GM12878 (cell line): ENCODE measurements at regions not wholly inside any gene's neighbourhood (a gene's known extent, or its start where the extent isn't known, plus 50 kb on each side); places are given as distances from the start of the nearest gene placed in this dataset.

Experiments
- ATAC-seq: fragments of 200-7000 bp; cut with Tn5 transposase; 3 replicates; pipeline ENCODE4 v1.9.1; 2020; ENCODE audit warnings: mild to moderate bottlenecking, moderate library complexity
- BruUV-seq: library from RNA; stranded (reverse); fragments of 400-500 nt; replicated peaks from 2 replicates; lab custom pipeline; 2021; lab: Mats Ljungman, UMichigan
- CTCF ChIA-PET: fragments of 300-600 bp; sonication (Branson Sonifier 250); formaldehyde crosslinking; extraction: SDS; loops from one replicate; lab custom pipeline; 2021; ENCODE audit warnings: inconsistent platforms; lab: Yijun Ruan, JAX
- POLR2A ChIA-PET: fragments of 350-600 bp; formaldehyde crosslinking; extraction: SDS; loops from one replicate; lab custom pipeline; 2021; ENCODE audit warnings: inconsistent platforms; lab: Charles Lee
- RAD21 ChIA-PET: fragments of 300-600 bp; sonication (Branson Sonifier 250); formaldehyde crosslinking; loops from one replicate; lab custom pipeline; 2023; ENCODE audit warnings: antibody characterized with exemption; ENCODE audit not compliant: unreplicated experiment; lab: Charles Lee
- SMC1A ChIA-PET: fragments of 300-600 bp; sonication (Branson Sonifier 250); formaldehyde crosslinking; loops from one replicate; lab custom pipeline; 2023; ENCODE audit not compliant: unreplicated experiment, uncharacterized antibody; lab: Charles Lee
- DNase-seq: peaks from one replicate; pipeline ENCODE4 v3.0.0-alpha.2; 2011; ENCODE audit warnings: low read depth, low spot score
- FAIRE-seq: peaks from 3 replicates; lab custom pipeline; 2011; peaks lifted over from hg19 to GRCh38; lab: Jason Lieb, UNC
- H2AFZ ChIP-seq: 2 replicates; pipeline ENCODE4 v1.6.0; 2011; ENCODE audit warnings: low read depth, low read length, control low read depth; ENCODE audit not compliant: control insufficient read depth
- H3K27ac ChIP-seq: 2 replicates; pipeline ENCODE4 v1.5.1; 2011; ENCODE audit warnings: control low read depth; ENCODE audit not compliant: control insufficient read depth, insufficient read depth
- H3K27me3 ChIP-seq, 2 experiments: replicated peaks in 1 of 2; 2 replicates each; pipeline versions ENCODE4 v1.6.0 to v1.6.1; 2011; ENCODE audit warnings: low read length in 1 of 2; ENCODE audit not compliant: control insufficient read depth in 2 of 2, insufficient read depth in 2 of 2
- H3K36me3 ChIP-seq, 2 experiments: 2 replicates each; pipeline ENCODE4 v1.5.1; 2011; ENCODE audit warnings: low read length in 1 of 2; ENCODE audit not compliant: control insufficient read depth in 2 of 2, insufficient read depth in 2 of 2
- H3K4me1 ChIP-seq: 2 replicates; pipeline ENCODE4 v1.6.1; 2011; ENCODE audit warnings: mild to moderate bottlenecking, low read length, moderate library complexity, mixed read lengths; ENCODE audit not compliant: control insufficient read depth, insufficient read depth
- H3K4me2 ChIP-seq: 2 replicates; pipeline ENCODE4 v1.6.0; 2011; ENCODE audit warnings: control low read depth; ENCODE audit not compliant: control insufficient read depth, insufficient read depth
- H3K4me3 ChIP-seq: fragments of 200-600 bp; sonication (generic); 2 replicates; pipeline ENCODE4 v1.5.1; 2016
- H3K79me2 ChIP-seq: 2 replicates; pipeline ENCODE4 v1.6.0; 2011; ENCODE audit warnings: low read length; ENCODE audit not compliant: control insufficient read depth, insufficient read depth
- H3K9ac ChIP-seq: 2 replicates; pipeline ENCODE4 v1.8.0; 2011; ENCODE audit warnings: low read length, control low read depth, mixed read lengths; ENCODE audit not compliant: control insufficient read depth, insufficient read depth
- H3K9me3 ChIP-seq: replicated peaks from 3 replicates; pipeline ENCODE4 v1.5.1; 2011; ENCODE audit warnings: mild to moderate bottlenecking, low read length; ENCODE audit not compliant: control insufficient read depth, insufficient read depth
- H4K20me1 ChIP-seq: 2 replicates; pipeline ENCODE4 v1.6.0; 2011; ENCODE audit not compliant: control insufficient read depth, insufficient read depth
- BCL11A ChIP-seq: IDR thresholded peaks from 2 replicates; pipeline ENCODE4 v1.6.1; 2011; ENCODE audit warnings: low read depth, low read length
- CEBPB ChIP-seq, 2 experiments: fragments of 150-350 bp in 1 of 2; IDR thresholded peaks; 2 replicates each; pipeline ENCODE4 v1.6.1; 2012 to 2014; ENCODE audit warnings: low read depth in 2 of 2, low read length in 2 of 2, borderline replicate concordance in 1 of 2, inconsistent platforms in 1 of 2
- CHD4 ChIP-seq: fragments of 200-600 bp; sonication (generic); IDR thresholded peaks from 2 replicates; pipeline ENCODE4 v1.6.1; 2016; ENCODE audit warnings: mild to moderate bottlenecking
- EZH2 ChIP-seq: IDR thresholded peaks from 2 replicates; pipeline ENCODE4 v1.6.1; 2012; ENCODE audit warnings: low read depth, mild to moderate bottlenecking, control low read depth, inconsistent platforms, low read length, borderline replicate concordance; ENCODE audit not compliant: control insufficient read depth
- IKZF2 ChIP-seq, 2 experiments: fragments of 450-650 bp; IDR thresholded peaks; 2 replicates each; pipeline ENCODE4 v1.6.1; 2017; ENCODE audit warnings: mild to moderate bottlenecking in 2 of 2, moderate library complexity in 2 of 2
- KLF5 ChIP-seq: fragments of 450-650 bp; IDR thresholded peaks from 2 replicates; pipeline ENCODE4 v1.6.1; 2014; ENCODE audit warnings: mild to moderate bottlenecking; ENCODE audit not compliant: partially characterized antibody
- MEF2B ChIP-seq: fragments of 450-650 bp; IDR thresholded peaks from 2 replicates; pipeline ENCODE4 v1.6.1; 2018; ENCODE audit warnings: mild to moderate bottlenecking, moderate library complexity; ENCODE audit not compliant: partially characterized antibody, poor library complexity, severe bottlenecking
- NR2C1 ChIP-seq: fragments of 450-650 bp; IDR thresholded peaks from 2 replicates; pipeline ENCODE4 v1.6.1; 2017; ENCODE audit warnings: antibody characterized with exemption, mild to moderate bottlenecking, moderate library complexity
- PAX5 ChIP-seq: IDR thresholded peaks from 2 replicates; pipeline ENCODE4 v1.6.1; 2011; ENCODE audit warnings: low read depth, low read length, borderline replicate concordance
- PAX8 ChIP-seq: fragments of 450-650 bp; IDR thresholded peaks from 2 replicates; pipeline ENCODE4 v1.6.1; 2017; ENCODE audit warnings: mild to moderate bottlenecking, moderate library complexity
- RAD21 ChIP-seq: IDR thresholded peaks from 2 replicates; pipeline ENCODE4 v1.6.1; 2011; ENCODE audit warnings: mild to moderate bottlenecking, low read depth, low read length, moderate library complexity; ENCODE audit not compliant: insufficient read depth
- SIN3A ChIP-seq: IDR thresholded peaks from 2 replicates; pipeline ENCODE4 v1.6.1; 2012; ENCODE audit warnings: low read depth, low read length, improper control_type of control experiment
- STAT3 ChIP-seq: IDR thresholded peaks from 2 replicates; pipeline ENCODE4 v1.6.1; 2011; ENCODE audit warnings: low read depth, low read length, improper control_type of control experiment
- WGBS: methylation state at CpG from one replicate; pipeline ENCODE4 v1.1.6; 2016; ENCODE audit warnings: low lambda C conversion rate; ENCODE audit not compliant: insufficient replicate concordance, insufficient coverage; ENCODE audit errors: missing lambda C conversion rate; 5-methylcytosine and 5-hydroxymethylcytosine counted together
- in situ Hi-C: fragments of 300-500 bp; cut with MboI; formaldehyde crosslinking; loops from 9 replicates; pipeline ENCODE4 v1.14.3; 2018; ENCODE audit warnings: mixed read lengths
- intact Hi-C: fragments of 100-400 bp; cut with micrococcal nuclease; formaldehyde crosslinking; loops from one replicate; pipeline ENCODE4 v1.14.2; 2022; ENCODE audit not compliant: unreplicated experiment
- TF ChIP-seq, protein P1 (sequence below): fragments of 450-650 bp; IDR thresholded peaks from 2 replicates; pipeline ENCODE4 v1.6.1; 2014; ENCODE audit warnings: mild to moderate bottlenecking
- TF ChIP-seq, protein P2 (sequence below): IDR thresholded peaks from 2 replicates; pipeline ENCODE4 v1.6.1; 2012; ENCODE audit warnings: low read depth, low read length, improper control_type of control experiment
- TF ChIP-seq, protein P3 (sequence below): IDR thresholded peaks from 2 replicates; pipeline ENCODE4 v1.6.1; 2011; ENCODE audit warnings: borderline replicate concordance, low read depth, mild to moderate bottlenecking, moderate library complexity, low read length; ENCODE audit not compliant: insufficient read depth, poor library complexity, severe bottlenecking
- TF ChIP-seq, protein P4 (sequence below): IDR thresholded peaks from 2 replicates; pipeline ENCODE4 v1.6.1; 2012; ENCODE audit warnings: low read length, inconsistent platforms
- TF ChIP-seq, protein P5 (sequence below): IDR thresholded peaks from 2 replicates; pipeline ENCODE4 v1.6.1; 2011; ENCODE audit warnings: mild to moderate bottlenecking, low read depth, low read length, moderate library complexity; ENCODE audit not compliant: insufficient replicate concordance

DNA sequence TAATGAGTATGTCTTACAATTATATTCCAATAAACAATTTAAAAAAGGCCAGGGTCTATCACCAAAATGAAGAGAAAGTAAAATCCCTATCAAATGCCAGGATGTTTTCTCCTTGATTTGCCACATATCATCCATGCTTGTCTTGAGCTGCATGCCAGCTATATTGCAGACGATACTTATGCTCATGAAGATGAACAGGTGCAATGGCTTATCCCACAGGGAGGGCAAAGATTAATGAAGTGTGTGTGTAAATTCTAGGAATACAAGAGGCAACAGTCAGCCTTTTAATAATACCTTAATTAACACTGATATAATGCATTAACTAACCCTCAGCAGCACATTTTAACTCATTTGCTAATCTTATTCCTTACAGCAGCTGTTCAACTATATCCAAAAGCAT, 850.5 kb downstream of the KCNA4 start (continued):
- TF ChIP-seq EZH2 = no peak
- no peak for TF ChIP-seq BCL11A

DNA sequence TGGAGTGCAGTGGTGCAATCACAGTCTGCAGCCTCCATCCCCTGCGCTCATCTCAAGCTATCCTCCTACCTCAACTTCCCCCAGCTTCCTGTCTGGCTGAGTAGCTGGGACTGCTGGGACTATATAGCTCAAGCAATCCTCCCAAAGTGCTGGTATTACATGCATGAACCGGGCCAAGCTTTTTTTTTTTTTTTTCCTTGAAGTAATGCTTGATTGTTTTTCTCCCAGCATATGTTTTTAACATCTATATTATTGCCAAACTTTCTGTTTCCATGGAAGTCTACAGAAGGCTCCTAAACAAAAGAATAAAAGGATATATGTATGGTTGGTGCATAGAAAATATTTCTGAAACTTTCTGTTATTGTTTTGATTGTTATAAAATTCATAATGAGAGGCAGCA, 853.6 kb downstream of the KCNA4 start:
- POLR2A ChIA-PET = no interaction called here
- in situ Hi-C loops (loop anchor here (10.0 kb wide), 1 partner anchor 1458 kb away; the partner anchor contains the start of gene BDNF), intact Hi-C loops (no loop called here)
- Histone ChIP-seq H3K9me3 (no peaks in the 10 kb centered on the region), H3K4me3 (no peak overlapping the region), H3K4me1 (no peaks in the 10 kb centered on the region), H3K36me3 (no peaks in the 10 kb centered on the region), H3K79me2 (no peaks in the 10 kb centered on the region), H3K27me3 (no peaks in the 10 kb centered on the region)
- SMC1A ChIA-PET = interaction anchor here (0.6 to 3.3 kb wide), 2 partner anchors 166 to 1450 kb away, joined by 3 to 20 read pairs; no protein-coding TSS in a partner anchor
- WGBS = 0% methylated on average over 2 of the region's 2 CpGs
- ATAC-seq = no peak
- no peak for DNase-seq
- RAD21 ChIA-PET = interaction anchor here (1.0 kb wide), 1 partner anchor 165 kb away, joined by 3 read pairs; no protein-coding TSS in a partner anchor
- no peak for FAIRE-seq
- CTCF ChIA-PET = interaction anchor here (6.1 to 6.7 kb wide), 2 partner anchors 167 to 172 kb away, joined by 29 to 86 read pairs; no protein-coding TSS in a partner anchor
- BruUV-seq = no TSS peak
- TF ChIP-seq SIN3A = no peak
- TF ChIP-seq, protein P1, sequence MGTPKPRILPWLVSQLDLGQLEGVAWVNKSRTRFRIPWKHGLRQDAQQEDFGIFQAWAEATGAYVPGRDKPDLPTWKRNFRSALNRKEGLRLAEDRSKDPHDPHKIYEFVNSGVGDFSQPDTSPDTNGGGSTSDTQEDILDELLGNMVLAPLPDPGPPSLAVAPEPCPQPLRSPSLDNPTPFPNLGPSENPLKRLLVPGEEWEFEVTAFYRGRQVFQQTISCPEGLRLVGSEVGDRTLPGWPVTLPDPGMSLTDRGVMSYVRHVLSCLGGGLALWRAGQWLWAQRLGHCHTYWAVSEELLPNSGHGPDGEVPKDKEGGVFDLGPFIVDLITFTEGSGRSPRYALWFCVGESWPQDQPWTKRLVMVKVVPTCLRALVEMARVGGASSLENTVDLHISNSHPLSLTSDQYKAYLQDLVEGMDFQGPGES = no peak
- TF ChIP-seq MEF2B = no peak
- TF ChIP-seq RAD21 = no peak
- TF ChIP-seq, protein P2, sequence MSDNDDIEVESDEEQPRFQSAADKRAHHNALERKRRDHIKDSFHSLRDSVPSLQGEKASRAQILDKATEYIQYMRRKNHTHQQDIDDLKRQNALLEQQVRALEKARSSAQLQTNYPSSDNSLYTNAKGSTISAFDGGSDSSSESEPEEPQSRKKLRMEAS = no peak
- TF ChIP-seq, protein P3, sequence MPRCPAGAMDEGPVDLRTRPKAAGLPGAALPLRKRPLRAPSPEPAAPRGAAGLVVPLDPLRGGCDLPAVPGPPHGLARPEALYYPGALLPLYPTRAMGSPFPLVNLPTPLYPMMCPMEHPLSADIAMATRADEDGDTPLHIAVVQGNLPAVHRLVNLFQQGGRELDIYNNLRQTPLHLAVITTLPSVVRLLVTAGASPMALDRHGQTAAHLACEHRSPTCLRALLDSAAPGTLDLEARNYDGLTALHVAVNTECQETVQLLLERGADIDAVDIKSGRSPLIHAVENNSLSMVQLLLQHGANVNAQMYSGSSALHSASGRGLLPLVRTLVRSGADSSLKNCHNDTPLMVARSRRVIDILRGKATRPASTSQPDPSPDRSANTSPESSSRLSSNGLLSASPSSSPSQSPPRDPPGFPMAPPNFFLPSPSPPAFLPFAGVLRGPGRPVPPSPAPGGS = no peak
- no peak for TF ChIP-seq CEBPB (IDR thresholded peaks at IDR 0.05; ENCODE audit: borderline replicate concordance in 1 of 2, low read depth in 2 of 2, low read length in 2 of 2)
- no peak for TF ChIP-seq IKZF2 (IDR thresholded peaks at IDR 0.05)
- TF ChIP-seq, protein P4, sequence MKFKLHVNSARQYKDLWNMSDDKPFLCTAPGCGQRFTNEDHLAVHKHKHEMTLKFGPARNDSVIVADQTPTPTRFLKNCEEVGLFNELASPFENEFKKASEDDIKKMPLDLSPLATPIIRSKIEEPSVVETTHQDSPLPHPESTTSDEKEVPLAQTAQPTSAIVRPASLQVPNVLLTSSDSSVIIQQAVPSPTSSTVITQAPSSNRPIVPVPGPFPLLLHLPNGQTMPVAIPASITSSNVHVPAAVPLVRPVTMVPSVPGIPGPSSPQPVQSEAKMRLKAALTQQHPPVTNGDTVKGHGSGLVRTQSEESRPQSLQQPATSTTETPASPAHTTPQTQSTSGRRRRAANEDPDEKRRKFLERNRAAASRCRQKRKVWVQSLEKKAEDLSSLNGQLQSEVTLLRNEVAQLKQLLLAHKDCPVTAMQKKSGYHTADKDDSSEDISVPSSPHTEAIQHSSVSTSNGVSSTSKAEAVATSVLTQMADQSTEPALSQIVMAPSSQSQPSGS = no peak
- TF ChIP-seq KLF5 = no peak
- TF ChIP-seq PAX8 = no peak
- TF ChIP-seq STAT3 = no peak
- no peak for TF ChIP-seq NR2C1
- no peak for TF ChIP-seq PAX5
- TF ChIP-seq, protein P5, sequence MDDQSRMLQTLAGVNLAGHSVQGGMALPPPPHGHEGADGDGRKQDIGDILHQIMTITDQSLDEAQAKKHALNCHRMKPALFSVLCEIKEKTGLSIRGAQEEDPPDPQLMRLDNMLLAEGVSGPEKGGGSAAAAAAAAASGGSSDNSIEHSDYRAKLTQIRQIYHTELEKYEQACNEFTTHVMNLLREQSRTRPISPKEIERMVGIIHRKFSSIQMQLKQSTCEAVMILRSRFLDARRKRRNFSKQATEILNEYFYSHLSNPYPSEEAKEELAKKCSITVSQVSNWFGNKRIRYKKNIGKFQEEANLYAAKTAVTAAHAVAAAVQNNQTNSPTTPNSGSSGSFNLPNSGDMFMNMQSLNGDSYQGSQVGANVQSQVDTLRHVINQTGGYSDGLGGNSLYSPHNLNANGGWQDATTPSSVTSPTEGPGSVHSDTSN = no peak
- no peak for TF ChIP-seq CHD4
- TF ChIP-seq, all 136 proteins: peak for 0
- H4K20me1 ChIP-seq = no peaks in the 10 kb centered on the region
- no peak overlapping the region for H3K9ac ChIP-seq
- no peak overlapping the region for H3K27ac ChIP-seq
- no peak overlapping the region for H3K4me2 ChIP-seq
- H2AFZ ChIP-seq = no peak overlapping the region
